GM23338 (cell line): ENCODE measurements at regions not wholly inside any gene's neighbourhood (a gene's known extent, or its start where the extent isn't known, plus 50 kb on each side); places are given as distances from the start of the nearest gene placed in this dataset.

Source experiments
- ATAC-seq: fragments of 200-7000 bp; cut with Tn5 transposase; 3 replicates; pipeline ENCODE4 v1.9.1; 2020
- DNase-seq: peaks from one replicate; pipeline ENCODE4 v3.0.0-alpha.2; 2015; ENCODE audit warnings: low spot score
- H2AFZ ChIP-seq: fragments of 200-600 bp; sonication (generic); 2 replicates; pipeline ENCODE4 v1.8.0; 2016; ENCODE audit warnings: antibody characterized with exemption, mild to moderate bottlenecking, moderate library complexity
- H3F3A ChIP-seq: fragments of 200-600 bp; sonication (generic); replicated peaks from 2 replicates; pipeline ENCODE4 v1.8.0; 2017; ENCODE audit warnings: antibody characterized with exemption, mixed run types, low read depth
- H3K27ac ChIP-seq: fragments of 200-600 bp; sonication (generic); 2 replicates; pipeline ENCODE4 v1.6.1; 2016; ENCODE audit warnings: low read depth
- H3K27me3 ChIP-seq: fragments of 200-600 bp; sonication (generic); 2 replicates; pipeline ENCODE4 v1.8.0; 2016; ENCODE audit warnings: mild to moderate bottlenecking, mixed run types, moderate library complexity; ENCODE audit not compliant: insufficient read depth
- H3K36me3 ChIP-seq: fragments of 200-600 bp; sonication (generic); 2 replicates; pipeline ENCODE4 v1.8.0; 2016; ENCODE audit warnings: mild to moderate bottlenecking; ENCODE audit not compliant: insufficient read depth
- H3K4me1 ChIP-seq: fragments of 200-600 bp; sonication (generic); 2 replicates; pipeline ENCODE4 v1.8.0; 2016; ENCODE audit warnings: mild to moderate bottlenecking, moderate library complexity; ENCODE audit not compliant: insufficient read depth
- H3K4me2 ChIP-seq: fragments of 200-600 bp; sonication (generic); 2 replicates; pipeline ENCODE4 v1.7.1; 2017; ENCODE audit warnings: mixed run types
- H3K4me3 ChIP-seq: fragments of 200-600 bp; sonication (generic); 2 replicates; pipeline ENCODE4 v1.6.1; 2016; ENCODE audit warnings: mixed run types
- H3K79me2 ChIP-seq: fragments of 200-600 bp; sonication (generic); replicated peaks from 2 replicates; pipeline ENCODE4 v1.8.0; 2017; ENCODE audit warnings: mild to moderate bottlenecking; ENCODE audit not compliant: insufficient read depth
- H3K9me2 ChIP-seq: fragments of 200-600 bp; sonication (generic); 2 replicates; pipeline ENCODE4 v1.8.0; 2017; ENCODE audit not compliant: insufficient read depth
- H4K20me1 ChIP-seq: fragments of 200-600 bp; sonication (generic); replicated peaks from 2 replicates; pipeline ENCODE4 v1.8.0; 2017; ENCODE audit warnings: mild to moderate bottlenecking; ENCODE audit not compliant: insufficient read depth
- H3K27ac Mint-ChIP-seq: 2 replicates; pipeline ENCODE4 v1.8.0; 2020; ENCODE audit warnings: inconsistent platforms, mild to moderate bottlenecking, moderate library complexity, mixed read lengths
- H3K27me3 Mint-ChIP-seq: 3 replicates; pipeline ENCODE4 v1.8.0; 2022; ENCODE audit warnings: low read depth, mild to moderate bottlenecking, moderate library complexity, mixed read lengths, inconsistent platforms; ENCODE audit not compliant: insufficient read depth, poor library complexity
- H3K36me3 Mint-ChIP-seq: 3 replicates; pipeline ENCODE4 v1.8.0; 2021; ENCODE audit warnings: low read depth, mild to moderate bottlenecking, inconsistent platforms, moderate library complexity, mixed read lengths
- H3K4me1 Mint-ChIP-seq: 3 replicates; pipeline ENCODE4 v1.8.0; 2020; ENCODE audit warnings: mild to moderate bottlenecking, inconsistent platforms, mixed read lengths
- H3K4me3 Mint-ChIP-seq: 3 replicates; pipeline ENCODE4 v1.8.0; 2021; ENCODE audit warnings: moderate library complexity, mild to moderate bottlenecking, inconsistent platforms, mixed read lengths
- H3K9me3 Mint-ChIP-seq: 3 replicates; pipeline ENCODE4 v1.8.0; 2020; ENCODE audit warnings: moderate library complexity, mild to moderate bottlenecking, inconsistent platforms, mixed read lengths
- EZH2 ChIP-seq: fragments of 200-600 bp; sonication (generic); IDR thresholded peaks from one replicate; pipeline ENCODE4 v1.8.0; 2017; ENCODE audit warnings: antibody characterized with exemption, mild to moderate bottlenecking, low read depth; ENCODE audit not compliant: unreplicated experiment
- JUNB ChIP-seq: IDR thresholded peaks from one replicate; pipeline ENCODE4 v1.6.1; 2016; ENCODE audit warnings: antibody characterized with exemption; ENCODE audit not compliant: unreplicated experiment
- ZNF114 ChIP-seq: fragments of 250-450 bp; sonication (Bioruptor Pico); IDR thresholded peaks from 2 replicates; pipeline ENCODE4 v1.5.0; 2020; ENCODE audit warnings: mild to moderate bottlenecking, moderate library complexity
- TF ChIP-seq, protein P1 (sequence below): fragments of 250-450 bp; sonication (Bioruptor Pico); IDR thresholded peaks from 2 replicates; pipeline ENCODE4 v1.5.0; 2020; ENCODE audit warnings: mild to moderate bottlenecking, moderate library complexity
- TF ChIP-seq, protein P2 (sequence below): IDR thresholded peaks from one replicate; pipeline ENCODE4 v1.6.1; 2018; ENCODE audit warnings: antibody characterized with exemption; ENCODE audit not compliant: unreplicated experiment
- TF ChIP-seq, protein P3 (sequence below), 2 experiments: fragments of 200-600 bp in 1 of 2; sonication (generic) in 1 of 2; conservative IDR thresholded peaks; 2 replicates each; pipeline versions ENCODE4 v1.5.1 to v1.6.1; 2016 to 2017; ENCODE audit warnings: antibody characterized with exemption in 2 of 2, low read depth in 2 of 2, mild to moderate bottlenecking in 2 of 2, moderate library complexity in 1 of 2

DNA sequence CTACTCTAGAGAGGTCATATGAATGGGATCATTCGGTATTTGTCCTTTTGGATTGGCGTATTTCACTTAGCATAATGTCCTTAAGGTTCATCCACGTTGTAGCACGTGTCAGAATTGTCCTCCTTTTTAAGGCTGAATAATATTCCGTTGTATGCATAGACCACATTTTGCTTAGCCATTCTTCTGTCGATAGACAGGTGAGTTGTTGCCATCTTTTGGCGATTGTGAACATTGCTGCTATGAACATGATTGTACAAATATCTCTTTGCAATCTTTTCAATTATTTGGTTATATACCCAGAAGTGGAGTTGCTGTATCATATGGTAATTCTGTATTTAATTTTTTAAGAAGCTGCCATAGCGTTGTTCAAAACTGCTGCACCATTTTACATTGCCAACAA is 52.4 kb upstream of the GOLGA8J start:
- H3K4me1 Mint-ChIP-seq = no peaks in the 10 kb centered on the region; the same call in 2 of the 3 replicates
- ATAC-seq (no peak), DNase-seq (no peak)
- Histone ChIP-seq H3K4me2 (no peak overlapping the region), H3K27me3 (no peaks in the 10 kb centered on the region), H4K20me1 (no peaks in the 10 kb centered on the region), H3K4me3 (no peak overlapping the region), H3K9me2 (no peaks in the 10 kb centered on the region), H3K79me2 (no peaks in the 10 kb centered on the region), H3K27ac (no peak overlapping the region), H3F3A (no peaks in the 10 kb centered on the region), H3K4me1 (no peaks in the 10 kb centered on the region), H2AFZ (no peak overlapping the region), H3K36me3 (no peaks in the 10 kb centered on the region)
- H3K27me3 Mint-ChIP-seq = no peaks in the 10 kb centered on the region
- H3K36me3 Mint-ChIP-seq = peaks cover 3% of the 10 kb centered on the region; the same call in 1 of the 3 replicates
- peaks cover 10% of the 10 kb centered on the region; the same call in 2 of the 3 replicates for H3K9me3 Mint-ChIP-seq
- no peak overlapping the region for H3K4me3 Mint-ChIP-seq
- no peak for TF ChIP-seq ZNF114 (CRISPR knock-in tag)
- TF ChIP-seq EZH2 = no peak
- TF ChIP-seq, protein P1, sequence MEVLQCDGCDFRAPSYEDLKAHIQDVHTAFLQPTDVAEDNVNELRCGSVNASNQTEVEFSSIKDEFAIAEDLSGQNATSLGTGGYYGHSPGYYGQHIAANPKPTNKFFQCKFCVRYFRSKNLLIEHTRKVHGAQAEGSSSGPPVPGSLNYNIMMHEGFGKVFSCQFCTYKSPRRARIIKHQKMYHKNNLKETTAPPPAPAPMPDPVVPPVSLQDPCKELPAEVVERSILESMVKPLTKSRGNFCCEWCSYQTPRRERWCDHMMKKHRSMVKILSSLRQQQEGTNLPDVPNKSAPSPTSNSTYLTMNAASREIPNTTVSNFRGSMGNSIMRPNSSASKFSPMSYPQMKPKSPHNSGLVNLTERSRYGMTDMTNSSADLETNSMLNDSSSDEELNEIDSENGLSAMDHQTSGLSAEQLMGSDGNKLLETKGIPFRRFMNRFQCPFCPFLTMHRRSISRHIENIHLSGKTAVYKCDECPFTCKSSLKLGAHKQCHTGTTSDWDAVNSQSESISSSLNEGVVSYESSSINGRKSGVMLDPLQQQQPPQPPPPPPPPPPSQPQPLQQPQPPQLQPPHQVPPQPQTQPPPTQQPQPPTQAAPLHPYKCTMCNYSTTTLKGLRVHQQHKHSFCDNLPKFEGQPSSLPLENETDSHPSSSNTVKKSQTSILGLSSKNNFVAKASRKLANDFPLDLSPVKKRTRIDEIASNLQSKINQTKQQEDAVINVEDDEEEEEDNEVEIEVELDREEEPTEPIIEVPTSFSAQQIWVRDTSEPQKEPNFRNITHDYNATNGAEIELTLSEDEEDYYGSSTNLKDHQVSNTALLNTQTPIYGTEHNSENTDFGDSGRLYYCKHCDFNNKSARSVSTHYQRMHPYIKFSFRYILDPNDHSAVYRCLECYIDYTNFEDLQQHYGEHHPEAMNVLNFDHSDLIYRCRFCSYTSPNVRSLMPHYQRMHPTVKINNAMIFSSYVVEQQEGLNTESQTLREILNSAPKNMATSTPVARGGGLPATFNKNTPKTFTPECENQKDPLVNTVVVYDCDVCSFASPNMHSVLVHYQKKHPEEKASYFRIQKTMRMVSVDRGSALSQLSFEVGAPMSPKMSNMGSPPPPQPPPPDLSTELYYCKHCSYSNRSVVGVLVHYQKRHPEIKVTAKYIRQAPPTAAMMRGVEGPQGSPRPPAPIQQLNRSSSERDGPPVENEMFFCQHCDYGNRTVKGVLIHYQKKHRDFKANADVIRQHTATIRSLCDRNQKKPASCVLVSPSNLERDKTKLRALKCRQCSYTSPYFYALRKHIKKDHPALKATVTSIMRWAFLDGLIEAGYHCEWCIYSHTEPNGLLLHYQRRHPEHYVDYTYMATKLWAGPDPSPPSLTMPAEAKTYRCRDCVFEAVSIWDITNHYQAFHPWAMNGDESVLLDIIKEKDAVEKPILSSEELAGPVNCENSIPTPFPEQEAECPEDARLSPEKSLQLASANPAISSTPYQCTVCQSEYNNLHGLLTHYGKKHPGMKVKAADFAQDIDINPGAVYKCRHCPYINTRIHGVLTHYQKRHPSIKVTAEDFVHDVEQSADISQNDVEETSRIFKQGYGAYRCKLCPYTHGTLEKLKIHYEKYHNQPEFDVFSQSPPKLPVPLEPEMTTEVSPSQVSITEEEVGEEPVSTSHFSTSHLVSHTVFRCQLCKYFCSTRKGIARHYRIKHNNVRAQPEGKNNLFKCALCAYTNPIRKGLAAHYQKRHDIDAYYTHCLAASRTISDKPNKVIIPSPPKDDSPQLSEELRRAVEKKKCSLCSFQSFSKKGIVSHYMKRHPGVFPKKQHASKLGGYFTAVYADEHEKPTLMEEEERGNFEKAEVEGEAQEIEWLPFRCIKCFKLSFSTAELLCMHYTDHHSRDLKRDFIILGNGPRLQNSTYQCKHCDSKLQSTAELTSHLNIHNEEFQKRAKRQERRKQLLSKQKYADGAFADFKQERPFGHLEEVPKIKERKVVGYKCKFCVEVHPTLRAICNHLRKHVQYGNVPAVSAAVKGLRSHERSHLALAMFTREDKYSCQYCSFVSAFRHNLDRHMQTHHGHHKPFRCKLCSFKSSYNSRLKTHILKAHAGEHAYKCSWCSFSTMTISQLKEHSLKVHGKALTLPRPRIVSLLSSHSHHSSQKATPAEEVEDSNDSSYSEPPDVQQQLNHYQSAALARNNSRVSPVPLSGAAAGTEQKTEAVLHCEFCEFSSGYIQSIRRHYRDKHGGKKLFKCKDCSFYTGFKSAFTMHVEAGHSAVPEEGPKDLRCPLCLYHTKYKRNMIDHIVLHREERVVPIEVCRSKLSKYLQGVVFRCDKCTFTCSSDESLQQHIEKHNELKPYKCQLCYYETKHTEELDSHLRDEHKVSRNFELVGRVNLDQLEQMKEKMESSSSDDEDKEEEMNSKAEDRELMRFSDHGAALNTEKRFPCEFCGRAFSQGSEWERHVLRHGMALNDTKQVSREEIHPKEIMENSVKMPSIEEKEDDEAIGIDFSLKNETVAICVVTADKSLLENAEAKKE = no peak
- no peak for TF ChIP-seq JUNB
- TF ChIP-seq, protein P2, sequence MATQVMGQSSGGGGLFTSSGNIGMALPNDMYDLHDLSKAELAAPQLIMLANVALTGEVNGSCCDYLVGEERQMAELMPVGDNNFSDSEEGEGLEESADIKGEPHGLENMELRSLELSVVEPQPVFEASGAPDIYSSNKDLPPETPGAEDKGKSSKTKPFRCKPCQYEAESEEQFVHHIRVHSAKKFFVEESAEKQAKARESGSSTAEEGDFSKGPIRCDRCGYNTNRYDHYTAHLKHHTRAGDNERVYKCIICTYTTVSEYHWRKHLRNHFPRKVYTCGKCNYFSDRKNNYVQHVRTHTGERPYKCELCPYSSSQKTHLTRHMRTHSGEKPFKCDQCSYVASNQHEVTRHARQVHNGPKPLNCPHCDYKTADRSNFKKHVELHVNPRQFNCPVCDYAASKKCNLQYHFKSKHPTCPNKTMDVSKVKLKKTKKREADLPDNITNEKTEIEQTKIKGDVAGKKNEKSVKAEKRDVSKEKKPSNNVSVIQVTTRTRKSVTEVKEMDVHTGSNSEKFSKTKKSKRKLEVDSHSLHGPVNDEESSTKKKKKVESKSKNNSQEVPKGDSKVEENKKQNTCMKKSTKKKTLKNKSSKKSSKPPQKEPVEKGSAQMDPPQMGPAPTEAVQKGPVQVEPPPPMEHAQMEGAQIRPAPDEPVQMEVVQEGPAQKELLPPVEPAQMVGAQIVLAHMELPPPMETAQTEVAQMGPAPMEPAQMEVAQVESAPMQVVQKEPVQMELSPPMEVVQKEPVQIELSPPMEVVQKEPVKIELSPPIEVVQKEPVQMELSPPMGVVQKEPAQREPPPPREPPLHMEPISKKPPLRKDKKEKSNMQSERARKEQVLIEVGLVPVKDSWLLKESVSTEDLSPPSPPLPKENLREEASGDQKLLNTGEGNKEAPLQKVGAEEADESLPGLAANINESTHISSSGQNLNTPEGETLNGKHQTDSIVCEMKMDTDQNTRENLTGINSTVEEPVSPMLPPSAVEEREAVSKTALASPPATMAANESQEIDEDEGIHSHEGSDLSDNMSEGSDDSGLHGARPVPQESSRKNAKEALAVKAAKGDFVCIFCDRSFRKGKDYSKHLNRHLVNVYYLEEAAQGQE = no peak
- TF ChIP-seq, protein P3, sequence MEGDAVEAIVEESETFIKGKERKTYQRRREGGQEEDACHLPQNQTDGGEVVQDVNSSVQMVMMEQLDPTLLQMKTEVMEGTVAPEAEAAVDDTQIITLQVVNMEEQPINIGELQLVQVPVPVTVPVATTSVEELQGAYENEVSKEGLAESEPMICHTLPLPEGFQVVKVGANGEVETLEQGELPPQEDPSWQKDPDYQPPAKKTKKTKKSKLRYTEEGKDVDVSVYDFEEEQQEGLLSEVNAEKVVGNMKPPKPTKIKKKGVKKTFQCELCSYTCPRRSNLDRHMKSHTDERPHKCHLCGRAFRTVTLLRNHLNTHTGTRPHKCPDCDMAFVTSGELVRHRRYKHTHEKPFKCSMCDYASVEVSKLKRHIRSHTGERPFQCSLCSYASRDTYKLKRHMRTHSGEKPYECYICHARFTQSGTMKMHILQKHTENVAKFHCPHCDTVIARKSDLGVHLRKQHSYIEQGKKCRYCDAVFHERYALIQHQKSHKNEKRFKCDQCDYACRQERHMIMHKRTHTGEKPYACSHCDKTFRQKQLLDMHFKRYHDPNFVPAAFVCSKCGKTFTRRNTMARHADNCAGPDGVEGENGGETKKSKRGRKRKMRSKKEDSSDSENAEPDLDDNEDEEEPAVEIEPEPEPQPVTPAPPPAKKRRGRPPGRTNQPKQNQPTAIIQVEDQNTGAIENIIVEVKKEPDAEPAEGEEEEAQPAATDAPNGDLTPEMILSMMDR (conservative IDR thresholded peaks at IDR 0.05; ENCODE audit: low read depth in 2 of 2) = peak; percentile 32 to 42; a peak in 3 of 4 replicates
- H3K27ac Mint-ChIP-seq = no peak overlapping the region
